GM12891 (cell line): ENCODE measurements at regions not wholly inside any gene's neighbourhood (a gene's known extent, or its start where the extent isn't known, plus 50 kb on each side); places are given as distances from the start of the nearest gene placed in this dataset.

Experiments
- DNase-seq: peaks from one replicate; pipeline ENCODE4 v3.0.0; 2011; ENCODE audit warnings: low spot score; ENCODE audit not compliant: insufficient read length
- FAIRE-seq: peaks from 2 replicates; lab custom pipeline; 2011; peaks lifted over from hg19 to GRCh38; lab: Jason Lieb, UNC
- PAX5 ChIP-seq: IDR thresholded peaks from 2 replicates; pipeline ENCODE4 v1.6.1; 2011; ENCODE audit warnings: low read length, moderate library complexity, mild to moderate bottlenecking; ENCODE audit not compliant: insufficient read depth, severe bottlenecking
- POLR2A ChIP-seq: IDR thresholded peaks from 2 replicates; pipeline ENCODE4 v1.6.1; 2011; ENCODE audit warnings: low read depth, low read length, control low read depth
- POLR2AphosphoS5 ChIP-seq: IDR thresholded peaks from 2 replicates; pipeline ENCODE4 v1.6.1; 2011; ENCODE audit warnings: low read depth, low read length, control low read depth
- POU2F2 ChIP-seq: IDR thresholded peaks from 2 replicates; pipeline ENCODE4 v1.6.1; 2011; ENCODE audit warnings: low read depth, mild to moderate bottlenecking, control low read depth, low read length, moderate library complexity
- SPI1 ChIP-seq: IDR thresholded peaks from 2 replicates; pipeline ENCODE4 v1.6.1; 2011; ENCODE audit warnings: low read depth, low read length, control low read depth
- TAF1 ChIP-seq: IDR thresholded peaks from 2 replicates; pipeline ENCODE4 v1.6.1; 2011; ENCODE audit warnings: low read depth, low read length, control low read depth

DNA sequence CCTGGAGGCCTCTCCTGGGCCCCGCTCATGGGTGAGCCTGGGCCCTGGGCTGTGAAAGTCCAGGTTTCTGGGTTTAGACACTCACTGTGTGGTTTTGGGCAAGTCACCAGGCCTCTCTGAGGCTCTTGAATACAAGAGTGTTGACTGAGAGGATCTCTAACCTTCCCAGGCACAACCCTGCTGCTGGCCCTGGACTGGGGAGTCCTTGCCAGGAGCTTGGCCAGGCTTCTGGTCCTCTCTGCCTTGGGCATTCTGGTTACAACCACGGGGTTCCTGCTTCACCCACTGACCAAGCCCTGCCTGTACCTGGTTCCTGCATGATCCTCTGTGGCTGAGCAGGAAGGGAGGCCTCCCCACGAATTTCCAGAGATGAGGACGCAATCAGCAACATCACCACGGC, 63.6 kb upstream of the COL13A1 start:
- DNase-seq: no peak
- no peak for FAIRE-seq
- no peak for TF ChIP-seq SPI1
- TF ChIP-seq PAX5: no peak

DNA sequence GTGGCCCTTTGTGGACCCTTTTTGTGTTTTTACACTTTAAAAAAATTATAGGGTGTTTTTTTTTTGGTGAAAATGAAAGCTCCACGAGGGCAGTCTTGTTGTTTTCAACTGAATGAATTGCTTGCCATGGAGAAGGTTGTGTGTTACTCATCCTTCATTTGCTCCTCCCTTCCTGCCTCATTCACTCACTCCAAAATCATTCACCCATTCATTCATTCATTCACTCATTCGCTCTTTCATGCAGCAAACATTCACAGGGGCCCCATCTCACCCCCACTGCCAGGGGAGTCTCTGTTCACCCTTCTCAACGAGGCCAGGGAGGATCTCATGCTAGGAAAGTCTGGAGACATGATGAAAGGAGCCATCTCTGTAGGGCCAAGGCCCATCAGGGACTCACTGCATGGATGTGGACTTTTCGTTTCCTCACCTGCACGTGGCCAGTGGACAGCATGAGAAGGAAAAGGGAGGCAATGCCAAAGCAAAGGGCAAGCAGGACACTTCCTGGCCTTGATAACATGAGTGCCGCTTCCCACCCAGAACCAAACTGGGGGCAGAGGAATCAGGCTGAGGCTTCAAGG, 62.8 kb upstream of the COL13A1 start:
- no peak for FAIRE-seq
- TF ChIP-seq TAF1 (no peak), POU2F2 (no peak), PAX5 (no peak), POLR2A (no peak)
- DNase-seq: no peak

DNA sequence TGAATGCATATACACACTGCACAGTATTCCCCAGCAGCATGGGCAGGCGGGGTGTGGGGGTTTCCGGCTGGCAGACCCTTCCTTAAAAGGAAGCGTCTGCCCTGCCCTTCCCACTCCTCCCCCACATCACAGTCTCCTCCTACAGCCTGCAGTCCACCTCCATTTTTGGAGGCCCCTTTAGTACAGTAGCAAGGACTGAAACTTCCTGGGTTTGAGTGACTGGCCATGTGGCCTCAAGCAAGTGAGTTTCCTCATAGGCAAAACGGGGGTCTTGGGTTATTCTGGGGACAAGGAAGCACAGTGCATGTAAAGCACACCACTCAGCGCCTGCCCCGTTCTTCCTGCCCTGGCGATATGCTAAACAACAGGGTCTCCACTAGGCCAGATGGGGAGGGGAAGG, 62.1 kb upstream of the COL13A1 start:
- no peak for FAIRE-seq
- no peak for DNase-seq
- TF ChIP-seq POLR2AphosphoS5 (no peak), PAX5 (no peak), SPI1 (no peak), POLR2A (no peak), POU2F2 (no peak)

DNA sequence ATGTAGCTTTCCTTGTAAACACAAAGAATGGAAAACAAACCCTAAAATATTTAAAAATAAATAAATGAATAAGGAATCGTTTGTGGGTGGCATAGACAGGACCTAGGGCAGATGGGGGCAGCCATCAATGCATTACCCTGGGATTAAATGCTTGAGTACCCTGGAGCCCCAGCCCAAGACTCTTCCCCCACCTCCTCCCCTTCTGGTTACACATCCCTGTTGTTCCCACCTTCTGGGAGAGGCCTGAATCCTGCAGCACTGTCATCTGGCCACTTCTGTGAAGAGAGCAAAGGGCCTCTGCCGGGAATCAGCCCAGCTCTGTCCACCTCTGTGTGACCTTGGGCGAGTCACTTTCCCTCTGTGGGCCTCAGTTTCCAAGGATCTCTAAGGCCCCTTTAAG, 61.6 kb upstream of the COL13A1 start:
- DNase-seq: no peak
- no peak for FAIRE-seq
- no peak for TF ChIP-seq PAX5
- no peak for TF ChIP-seq POU2F2
- no peak for TF ChIP-seq POLR2AphosphoS5
- TF ChIP-seq TAF1: no peak
- TF ChIP-seq SPI1: no peak
- no peak for TF ChIP-seq POLR2A

DNA sequence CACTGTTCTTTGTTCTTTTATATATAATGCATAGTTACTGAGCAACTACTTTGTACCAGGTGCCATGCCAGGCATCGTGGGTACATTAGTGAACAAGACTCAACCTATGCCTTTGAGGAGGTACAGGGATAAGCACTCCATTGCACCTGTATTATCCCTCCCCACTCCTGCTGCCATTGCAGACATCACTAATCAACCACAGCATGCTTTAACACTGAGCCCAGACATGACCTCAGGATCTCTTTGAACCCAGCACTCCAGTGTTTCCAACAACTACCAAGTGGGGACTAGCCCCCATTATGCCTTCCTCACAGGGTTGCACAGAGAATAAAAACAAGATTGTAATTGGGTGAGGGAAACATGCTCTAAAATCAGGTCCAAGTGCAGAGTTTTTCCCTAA, 60.5 kb upstream of the COL13A1 start:
- no peak for DNase-seq
- TF ChIP-seq POLR2A: no peak
- no peak for TF ChIP-seq POU2F2
- TF ChIP-seq PAX5: no peak
- no peak for TF ChIP-seq TAF1
- no peak for FAIRE-seq

DNA sequence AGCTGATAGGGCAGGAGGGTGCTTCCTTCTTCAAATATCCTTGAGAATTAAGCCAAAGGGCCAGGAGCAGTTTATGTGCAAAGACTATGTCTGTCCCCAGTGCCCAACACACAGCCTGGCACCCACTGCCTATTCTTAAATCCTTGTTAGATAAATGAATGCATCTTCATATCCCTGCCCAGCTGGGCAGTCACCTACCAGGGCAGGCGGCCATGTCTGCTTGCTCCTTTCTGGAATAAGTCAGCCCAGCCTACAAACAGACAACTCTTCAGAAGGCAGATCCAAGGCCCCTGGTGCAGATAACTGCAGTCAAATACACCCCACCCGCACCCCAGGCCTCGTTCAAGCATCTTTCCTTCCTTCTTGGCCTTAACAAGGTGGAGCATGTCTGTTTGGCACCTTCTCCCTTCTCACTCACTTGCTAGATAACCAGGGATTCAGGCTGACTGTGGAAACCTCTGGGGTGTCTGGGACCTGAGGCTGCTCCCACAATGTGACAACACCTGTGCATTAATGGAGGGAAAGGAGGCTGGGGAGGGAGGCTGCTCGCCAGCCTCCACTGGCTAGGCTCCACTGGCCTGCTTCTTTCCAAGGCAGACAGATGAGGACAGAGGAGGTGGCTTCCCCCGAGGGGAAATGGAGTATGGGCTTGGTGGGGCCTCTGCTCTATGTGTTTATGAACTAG, 59.9 kb upstream of the COL13A1 start:
- no peak for FAIRE-seq
- TF ChIP-seq POLR2AphosphoS5 (no peak), POLR2A (no peak), TAF1 (no peak), PAX5 (no peak)
- no peak for DNase-seq

DNA sequence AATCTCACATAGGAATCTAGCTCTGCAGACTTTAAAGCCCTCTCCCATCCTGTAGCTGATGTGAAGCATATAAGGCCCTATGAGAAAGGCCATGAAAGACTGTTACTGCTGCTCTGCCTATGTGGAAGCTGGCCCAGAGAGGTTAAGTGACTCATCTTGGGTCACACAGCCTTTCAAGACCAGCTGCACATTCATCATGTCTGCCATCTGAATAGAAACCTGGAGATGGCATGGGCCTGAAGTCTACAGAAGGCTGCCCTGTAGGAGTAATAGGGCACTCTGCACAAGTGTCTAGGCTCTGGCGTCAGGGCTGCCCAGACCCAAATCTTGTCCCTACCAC, 59.4 kb upstream of the COL13A1 start:
- TF ChIP-seq POLR2AphosphoS5: no peak
- no peak for TF ChIP-seq POU2F2
- TF ChIP-seq PAX5: no peak
- TF ChIP-seq POLR2A: no peak
- TF ChIP-seq SPI1: no peak
- TF ChIP-seq TAF1: no peak
- FAIRE-seq: no peak

DNA sequence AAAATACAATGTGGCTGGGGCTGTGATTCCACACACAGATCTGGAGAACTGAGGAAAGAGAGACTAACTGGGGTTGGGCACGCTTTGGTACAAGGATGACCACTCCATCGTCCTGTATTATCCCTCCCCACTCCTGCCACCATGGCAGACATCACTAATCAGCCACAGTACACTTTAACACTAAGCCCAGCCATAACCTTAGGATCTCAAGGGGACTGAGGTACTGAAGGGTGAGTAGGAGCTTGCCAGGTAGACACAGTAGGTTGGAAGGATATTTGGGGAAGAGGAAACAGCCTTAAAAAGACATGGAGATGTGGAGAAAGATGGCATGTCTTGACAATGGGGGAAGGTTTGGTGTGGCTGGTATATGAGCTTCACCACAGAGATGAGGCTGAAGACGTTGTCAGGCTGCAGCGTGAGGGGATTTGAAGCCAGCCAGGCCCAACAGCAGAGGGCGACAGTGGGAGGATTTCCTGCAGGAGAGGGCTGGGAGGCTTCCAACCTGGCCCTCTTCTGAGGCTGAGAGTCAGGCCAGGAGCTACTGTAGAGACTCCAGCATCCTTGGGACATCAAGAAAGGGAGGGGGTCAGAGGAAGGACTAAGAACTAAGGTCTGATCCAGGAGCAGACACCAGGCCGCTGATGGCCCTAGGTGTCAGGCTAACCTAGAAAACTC, 58.6 kb upstream of the COL13A1 start:
- no peak for TF ChIP-seq POLR2AphosphoS5
- no peak for TF ChIP-seq POU2F2
- TF ChIP-seq SPI1: no peak
- TF ChIP-seq PAX5: no peak
- no peak for FAIRE-seq
- DNase-seq: no peak

More for the DNA sequence above, 59.4 kb upstream of the COL13A1 start:
- DNase-seq: no peak

DNA sequence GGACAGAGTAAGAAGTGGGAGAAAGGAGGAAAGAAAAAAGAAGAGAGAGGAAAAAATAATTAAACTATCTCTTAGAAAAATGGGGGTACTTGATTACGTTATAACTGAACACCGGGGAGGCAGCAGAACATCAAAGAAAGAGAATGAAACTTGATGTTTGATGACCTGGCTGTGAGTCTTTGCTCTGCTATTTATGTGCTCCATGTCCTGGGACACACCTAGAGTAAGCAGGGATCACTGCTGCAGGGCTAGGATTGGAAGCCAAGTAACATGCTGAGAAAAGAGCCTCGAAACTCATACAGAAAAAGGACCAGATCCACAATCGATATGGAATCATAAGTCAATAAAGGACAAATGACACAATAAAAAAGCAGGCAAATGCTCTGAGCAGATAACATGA, 56.7 kb upstream of the COL13A1 start:
- TF ChIP-seq POLR2AphosphoS5 (no peak), TAF1 (no peak), PAX5 (no peak), POU2F2 (no peak), SPI1 (no peak), POLR2A (no peak)
- FAIRE-seq (no peak), DNase-seq (no peak)

DNA sequence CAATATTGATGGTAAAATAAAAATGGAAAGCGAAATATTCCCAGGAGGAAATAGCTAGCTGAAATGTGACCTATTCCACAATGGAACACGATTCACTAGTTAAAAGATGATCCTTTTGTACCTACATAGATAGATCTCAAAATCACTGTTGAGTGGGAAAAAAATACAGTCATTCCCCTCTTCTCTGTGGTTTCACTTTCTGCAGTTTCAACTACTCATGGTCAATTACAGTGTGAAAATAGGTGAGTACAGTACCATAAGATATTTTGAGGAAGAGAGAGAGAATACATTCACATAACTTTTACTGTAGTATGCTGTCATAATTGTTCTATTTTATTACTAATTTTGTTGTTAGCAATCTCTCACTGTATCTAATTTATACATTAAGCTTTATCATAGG, 56.0 kb upstream of the COL13A1 start:
- FAIRE-seq (no peak), DNase-seq (no peak)
- TF ChIP-seq PAX5 (no peak), POLR2A (no peak)
